ENCODE measurements at regions not wholly inside any gene's neighbourhood (a gene's known extent, or its start where the extent isn't known, plus 50 kb on each side); places are given as distances from the start of the nearest gene placed in this dataset.

DNA sequence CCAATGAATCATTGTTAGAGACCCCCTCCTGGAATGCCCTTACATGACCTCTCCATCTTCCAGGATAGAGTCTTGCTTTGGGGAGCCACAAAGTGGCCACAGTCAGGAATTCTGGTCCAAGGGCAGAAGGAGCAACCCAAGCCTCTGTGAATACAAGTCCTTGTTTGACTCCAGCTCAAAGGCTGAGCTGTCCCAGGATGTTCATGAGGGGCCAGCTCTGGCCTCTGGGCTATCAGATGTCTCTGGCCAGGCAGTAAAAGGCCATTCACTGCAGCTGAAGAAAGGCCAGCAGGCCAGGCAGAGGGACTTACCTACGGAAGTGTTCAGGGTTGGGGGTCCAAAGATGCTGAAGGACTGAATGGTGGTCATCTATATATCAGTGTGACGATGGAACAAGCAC, 98.3 kb upstream of the IPO9 start:
- no peak overlapping the region for H3K4me2 ChIP-seq (ENCODE audit: low read length)
- H3K27me3 ChIP-seq (ENCODE audit: insufficient read depth, low read length), result no peaks in the 10 kb centered on the region
- no peak overlapping the region for H2BK5ac ChIP-seq (ENCODE audit: low read depth, low read length, poor library complexity)
- no peak overlapping the region for H2BK120ac ChIP-seq (ENCODE audit: insufficient read depth, low read length, poor library complexity)
- no peak overlapping the region for H3K18ac ChIP-seq (ENCODE audit: low read length)
- no peak overlapping the region for H2BK12ac ChIP-seq (ENCODE audit: low read length)
- no peaks in the 10 kb centered on the region for H3K79me1 ChIP-seq (ENCODE audit: low read length)
- H3K4ac ChIP-seq (ENCODE audit: low read depth, low read length), result no peak overlapping the region
- H3K9ac ChIP-seq (ENCODE audit: low read length), result no peak overlapping the region
- peaks cover 3 to 11% of the 10 kb centered on the region in 2 experiments for H3K4me1 ChIP-seq (ENCODE audit: control insufficient read depth in 1 of 2, insufficient read depth in 2 of 2, low read length in 2 of 2)
- H3K36me3 ChIP-seq (ENCODE audit: control insufficient read depth in 1 of 2, insufficient read depth in 2 of 2, low read length in 2 of 2), result peaks cover 0 to 5% of the 10 kb centered on the region in 2 experiments
- H3K79me2 ChIP-seq (ENCODE audit: control insufficient read depth, insufficient read depth, low read length, poor library complexity), result peaks cover 1% of the 10 kb centered on the region
- H3K9me3 ChIP-seq (ENCODE audit: insufficient read depth, low read depth, low read length), result no peaks in the 10 kb centered on the region
- H3K14ac ChIP-seq (ENCODE audit: low read length), result no peak overlapping the region
- no peak overlapping the region for H3K4me3 ChIP-seq (ENCODE audit: low read depth, low read length)
- no peak overlapping the region for H4K12ac ChIP-seq (ENCODE audit: low read depth, low read length)
- no peak overlapping the region for H2AK5ac ChIP-seq (ENCODE audit: low read length)
- no peak overlapping the region for H2AFZ ChIP-seq (ENCODE audit: insufficient read depth, low read length, poor library complexity)
- no peak overlapping the region for H3K23ac ChIP-seq (ENCODE audit: low read length)
- H3K27ac ChIP-seq (ENCODE audit: low read depth, low read length), result no peak overlapping the region
- H4K8ac ChIP-seq (ENCODE audit: low read depth, low read length), result no peak overlapping the region
- no CpG with 5 or more reads among the region's 2 CpGs for WGBS (ENCODE audit: extremely low coverage, insufficient coverage, insufficient read length)
- DNase-seq, result no peak
- H4K91ac ChIP-seq (ENCODE audit: low read depth, low read length), result no peak overlapping the region

DNA sequence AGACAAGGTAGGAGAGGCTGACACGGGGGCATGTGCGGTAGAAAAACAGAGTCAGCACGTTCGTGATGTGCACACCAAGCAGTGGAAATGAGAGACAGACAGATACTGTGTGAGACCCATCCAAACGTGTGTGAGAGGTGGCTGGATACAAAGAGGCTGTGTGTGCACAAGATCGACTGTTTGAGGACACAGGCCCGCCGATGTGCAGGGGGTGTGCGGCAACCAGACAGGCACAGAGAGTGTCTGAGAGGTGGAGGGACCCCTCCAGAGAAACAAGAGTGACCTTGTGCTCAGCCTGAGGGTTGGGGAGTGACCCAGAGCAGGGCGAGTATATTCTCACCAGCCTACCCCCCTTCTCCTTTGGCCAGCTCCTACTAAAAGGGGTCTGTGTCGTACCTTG, 97.8 kb upstream of the IPO9 start:
- H3K23ac ChIP-seq (ENCODE audit: low read length), result no peak overlapping the region
- H3K14ac ChIP-seq (ENCODE audit: low read length), result no peak overlapping the region
- H2BK5ac ChIP-seq (ENCODE audit: low read depth, low read length, poor library complexity), result no peak overlapping the region
- no peak overlapping the region for H4K12ac ChIP-seq (ENCODE audit: low read depth, low read length)
- peaks cover 3 to 11% of the 10 kb centered on the region in 2 experiments for H3K4me1 ChIP-seq (ENCODE audit: control insufficient read depth in 1 of 2, insufficient read depth in 2 of 2, low read length in 2 of 2)
- no peak for DNase-seq
- H3K9me3 ChIP-seq (ENCODE audit: insufficient read depth, low read depth, low read length), result no peaks in the 10 kb centered on the region
- no peak overlapping the region for H3K4me3 ChIP-seq (ENCODE audit: low read depth, low read length)
- H2AFZ ChIP-seq (ENCODE audit: insufficient read depth, low read length, poor library complexity), result no peak overlapping the region
- H2BK120ac ChIP-seq (ENCODE audit: insufficient read depth, low read length, poor library complexity), result no peak overlapping the region
- peaks cover 0 to 5% of the 10 kb centered on the region in 2 experiments for H3K36me3 ChIP-seq (ENCODE audit: control insufficient read depth in 1 of 2, insufficient read depth in 2 of 2, low read length in 2 of 2)
- H2AK5ac ChIP-seq (ENCODE audit: low read length), result no peak overlapping the region
- H3K4ac ChIP-seq (ENCODE audit: low read depth, low read length), result no peak overlapping the region
- H3K18ac ChIP-seq (ENCODE audit: low read length), result no peak overlapping the region
- no peak overlapping the region for H3K27ac ChIP-seq (ENCODE audit: low read depth, low read length)
- no peak overlapping the region for H2BK12ac ChIP-seq (ENCODE audit: low read length)
- peaks cover 1% of the 10 kb centered on the region for H3K79me2 ChIP-seq (ENCODE audit: control insufficient read depth, insufficient read depth, low read length, poor library complexity)
- WGBS (ENCODE audit: extremely low coverage, insufficient coverage, insufficient read length), result no CpG with 5 or more reads among the region's 11 CpGs
- H3K9ac ChIP-seq (ENCODE audit: low read length), result no peak overlapping the region
- no peaks in the 10 kb centered on the region for H3K27me3 ChIP-seq (ENCODE audit: insufficient read depth, low read length)
- H3K4me2 ChIP-seq (ENCODE audit: low read length), result no peak overlapping the region
- H3K79me1 ChIP-seq (ENCODE audit: low read length), result no peaks in the 10 kb centered on the region
- H4K91ac ChIP-seq (ENCODE audit: low read depth, low read length), result no peak overlapping the region
- H4K8ac ChIP-seq (ENCODE audit: low read depth, low read length), result no peak overlapping the region

DNA sequence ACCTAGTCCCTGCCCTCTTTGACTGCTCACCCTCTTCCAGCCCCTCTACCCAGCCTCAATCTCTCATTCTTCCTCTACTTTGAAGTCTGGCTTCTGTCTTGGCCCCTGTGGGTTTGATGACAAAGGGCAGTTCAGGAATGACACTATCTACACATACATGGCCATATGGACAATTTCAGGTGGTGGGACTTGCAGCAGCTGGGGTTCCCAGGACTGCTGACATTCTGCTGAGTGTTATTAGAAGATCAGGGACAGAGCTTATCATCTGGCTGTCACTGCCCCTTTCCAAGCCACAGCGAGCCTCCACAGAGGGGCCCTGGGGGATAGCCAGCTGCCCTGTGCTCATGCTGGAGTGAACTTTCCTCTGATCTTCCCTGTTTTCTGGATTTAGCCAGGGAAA, 97.4 kb upstream of the IPO9 start:
- Histone ChIP-seq H2BK12ac (ENCODE audit: low read length) (no peak overlapping the region), H2AK5ac (ENCODE audit: low read length) (no peak overlapping the region), H3K4me1 (ENCODE audit: control insufficient read depth in 1 of 2, insufficient read depth in 2 of 2, low read length in 2 of 2) (peaks cover 3 to 11% of the 10 kb centered on the region in 2 experiments), H4K12ac (ENCODE audit: low read depth, low read length) (no peak overlapping the region), H3K4me3 (ENCODE audit: low read depth, low read length) (no peak overlapping the region), H3K4ac (ENCODE audit: low read depth, low read length) (no peak overlapping the region), H3K79me2 (ENCODE audit: control insufficient read depth, insufficient read depth, low read length, poor library complexity) (peaks cover 1% of the 10 kb centered on the region), H4K91ac (ENCODE audit: low read depth, low read length) (no peak overlapping the region), H3K36me3 (ENCODE audit: control insufficient read depth in 1 of 2, insufficient read depth in 2 of 2, low read length in 2 of 2) (peaks cover 0 to 5% of the 10 kb centered on the region in 2 experiments), H3K18ac (ENCODE audit: low read length) (peak overlapping the region; percentile 20), H3K14ac (ENCODE audit: low read length) (no peak overlapping the region), H3K4me2 (ENCODE audit: low read length) (no peak overlapping the region), H3K23ac (ENCODE audit: low read length) (no peak overlapping the region), H2BK5ac (ENCODE audit: low read depth, low read length, poor library complexity) (no peak overlapping the region), H3K9ac (ENCODE audit: low read length) (no peak overlapping the region), H3K27me3 (ENCODE audit: insufficient read depth, low read length) (no peaks in the 10 kb centered on the region), H2AFZ (ENCODE audit: insufficient read depth, low read length, poor library complexity) (no peak overlapping the region), H3K27ac (ENCODE audit: low read depth, low read length) (no peak overlapping the region), H3K9me3 (ENCODE audit: insufficient read depth, low read depth, low read length) (no peaks in the 10 kb centered on the region), H4K8ac (ENCODE audit: low read depth, low read length) (no peak overlapping the region), H3K79me1 (ENCODE audit: low read length) (no peaks in the 10 kb centered on the region), H2BK120ac (ENCODE audit: insufficient read depth, low read length, poor library complexity) (no peak overlapping the region)
- WGBS (ENCODE audit: extremely low coverage, insufficient coverage, insufficient read length), result no CpG with 5 or more reads among the region's 1 CpG
- DNase-seq, result no peak

DNA sequence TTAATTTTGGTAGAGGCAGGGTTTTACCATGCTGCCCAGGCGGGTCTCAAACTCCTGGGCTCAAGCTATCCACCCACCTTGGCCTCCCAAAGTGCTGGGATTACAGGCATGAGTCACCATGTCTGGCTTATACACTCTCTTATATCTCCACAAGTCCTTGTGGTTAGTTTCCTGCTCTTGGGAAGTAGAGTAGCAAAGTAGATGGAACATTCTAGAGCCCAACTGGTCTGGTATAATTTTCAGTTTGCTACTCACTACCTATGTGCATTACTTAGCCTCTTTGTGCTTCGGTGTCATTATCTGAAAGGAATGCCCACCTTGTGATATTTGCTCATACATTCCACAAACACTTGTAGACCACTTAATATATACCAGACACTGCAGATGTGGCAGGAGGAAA, 96.6 kb upstream of the IPO9 start:
- H3K18ac ChIP-seq (ENCODE audit: low read length), result no peak overlapping the region
- WGBS (ENCODE audit: extremely low coverage, insufficient coverage, insufficient read length), result no CpG with 5 or more reads among the region's 2 CpGs
- H3K36me3 ChIP-seq (ENCODE audit: control insufficient read depth in 1 of 2, insufficient read depth in 2 of 2, low read length in 2 of 2), result peaks cover 2 to 5% of the 10 kb centered on the region in 2 experiments
- H2AK5ac ChIP-seq (ENCODE audit: low read length), result no peak overlapping the region
- no peak overlapping the region for H2BK12ac ChIP-seq (ENCODE audit: low read length)
- H4K12ac ChIP-seq (ENCODE audit: low read depth, low read length), result no peak overlapping the region
- no peaks in the 10 kb centered on the region for H3K27me3 ChIP-seq (ENCODE audit: insufficient read depth, low read length)
- H3K4ac ChIP-seq (ENCODE audit: low read depth, low read length), result no peak overlapping the region
- H2BK5ac ChIP-seq (ENCODE audit: low read depth, low read length, poor library complexity), result no peak overlapping the region
- H3K4me1 ChIP-seq (ENCODE audit: control insufficient read depth in 1 of 2, insufficient read depth in 2 of 2, low read length in 2 of 2), result peaks cover 6 to 13% of the 10 kb centered on the region in 2 experiments
- no peak overlapping the region for H3K23ac ChIP-seq (ENCODE audit: low read length)
- H3K4me2 ChIP-seq (ENCODE audit: low read length), result no peak overlapping the region
- no peak for DNase-seq
- H3K27ac ChIP-seq (ENCODE audit: low read depth, low read length), result no peak overlapping the region
- H2BK120ac ChIP-seq (ENCODE audit: insufficient read depth, low read length, poor library complexity), result no peak overlapping the region
- H4K8ac ChIP-seq (ENCODE audit: low read depth, low read length), result no peak overlapping the region
- no peak overlapping the region for H4K91ac ChIP-seq (ENCODE audit: low read depth, low read length)
- no peaks in the 10 kb centered on the region for H3K9me3 ChIP-seq (ENCODE audit: insufficient read depth, low read depth, low read length)
- H3K14ac ChIP-seq (ENCODE audit: low read length), result no peak overlapping the region
- H3K9ac ChIP-seq (ENCODE audit: low read length), result no peak overlapping the region
- no peaks in the 10 kb centered on the region for H3K79me1 ChIP-seq (ENCODE audit: low read length)
- H3K79me2 ChIP-seq (ENCODE audit: control insufficient read depth, insufficient read depth, low read length, poor library complexity), result peaks cover 1% of the 10 kb centered on the region
- no peak overlapping the region for H3K4me3 ChIP-seq (ENCODE audit: low read depth, low read length)
- no peak overlapping the region for H2AFZ ChIP-seq (ENCODE audit: insufficient read depth, low read length, poor library complexity)
